Epithelial cell of esophagus (primary cell): ENCODE measurements at regions not wholly inside any gene's neighbourhood (a gene's known extent, or its start where the extent isn't known, plus 50 kb on each side); places are given as distances from the start of the nearest gene placed in this dataset.
A peak's percentile ranks its signal among the peaks of the same experiment; 100 is the strongest.

Source experiments
- DNase-seq: peaks from one replicate; pipeline ENCODE4 v3.0.0; 2010; ENCODE audit warnings: low read depth
- H3K4me3 ChIP-seq: 2 replicates; pipeline ENCODE4 v1.5.1; 2011; ENCODE audit warnings: mild to moderate bottlenecking, low read length, control low read depth
- CTCF ChIP-seq: IDR thresholded peaks from 2 replicates; pipeline ENCODE4 v1.5.1; 2011; ENCODE audit warnings: low read depth, mild to moderate bottlenecking, low read length, control low read depth, inconsistent platforms; ENCODE audit not compliant: insufficient read depth; ENCODE audit errors: missing control alignments

GRCh38 chr21:16322454-16322853 lies 592.7 kb downstream of the USP25 start:
- H3K4me3 ChIP-seq = no peak overlapping the region
- TF ChIP-seq CTCF = no peak
- no peak for DNase-seq

GRCh38 chr21:16323596-16323995 lies 593.8 kb downstream of the USP25 start:
- no peak for TF ChIP-seq CTCF
- no peak for DNase-seq
- H3K4me3 ChIP-seq = no peak overlapping the region

GRCh38 chr21:16324630-16325029 lies 594.8 kb downstream of the USP25 start:
- no peak for DNase-seq
- no peak overlapping the region for H3K4me3 ChIP-seq
- TF ChIP-seq CTCF = no peak

- TF ChIP-seq CTCF = peak; percentile 70
- DNase-seq = peak; percentile 75
- no peak overlapping the region for H3K4me3 ChIP-seq
These were observed 600.5 kb downstream of the USP25 start for GRCh38 chr21:16330082-16330907.

GRCh38 chr21:16330908-16331268 lies 601.1 kb downstream of the USP25 start:
- no peak for DNase-seq

GRCh38 chr21:16337266-16337665 lies 607.5 kb downstream of the USP25 start:
- no peak for DNase-seq
- no peak overlapping the region for H3K4me3 ChIP-seq
- no peak for TF ChIP-seq CTCF

More at GRCh38 chr21:16330908-16331268, 601.1 kb downstream of the USP25 start:
- no peak for TF ChIP-seq CTCF
- H3K4me3 ChIP-seq = no peak overlapping the region

GRCh38 chr21:16342932-16343331 lies 613.1 kb downstream of the USP25 start:
- TF ChIP-seq CTCF = no peak

More at GRCh38 chr21:16342932-16343331, 613.1 kb downstream of the USP25 start:
- DNase-seq = no peak
- no peak overlapping the region for H3K4me3 ChIP-seq
